IMR-90 (cell line): ENCODE measurements at regions not wholly inside any gene's neighbourhood (a gene's known extent, or its start where the extent isn't known, plus 50 kb on each side); places are given as distances from the start of the nearest gene placed in this dataset.

Experiments
- ATAC-seq: fragments of 200-7000 bp; cut with Tn5 transposase; 2 replicates; pipeline ENCODE4 v1.9.1; 2020; ENCODE audit warnings: low read depth, mild to moderate bottlenecking, moderate library complexity
- BruUV-seq: library from RNA; stranded (reverse); fragments of 400-500 nt; replicated peaks from 2 replicates; lab custom pipeline; 2021; lab: Mats Ljungman, UMichigan
- CTCF ChIA-PET: fragments of 300-600 bp; formaldehyde crosslinking; extraction: SDS; loops from one replicate; lab custom pipeline; 2021; ENCODE audit warnings: antibody characterized with exemption; lab: Yijun Ruan, JAX
- POLR2A ChIA-PET: fragments of 300-600 bp; sonication (Branson Sonifier 250); formaldehyde crosslinking; loops from one replicate; lab custom pipeline; 2022; ENCODE audit warnings: antibody characterized with exemption; ENCODE audit not compliant: unreplicated experiment; lab: Charles Lee
- DNase-seq: peaks from one replicate; pipeline ENCODE4 v3.0.0; 2013
- H2AFZ ChIP-seq: replicated peaks from 2 replicates; pipeline ENCODE3; 2013; ENCODE audit warnings: low read length, mild to moderate bottlenecking; ENCODE audit not compliant: poor library complexity
- H2AK5ac ChIP-seq: 2 replicates; pipeline ENCODE4 v1.6.1; 2013; ENCODE audit warnings: low read depth, low read length, inconsistent platforms
- H2AK9ac ChIP-seq: replicated peaks from 2 replicates; pipeline ENCODE3; 2013; ENCODE audit warnings: mild to moderate bottlenecking, low read depth, low read length, moderate library complexity; ENCODE audit not compliant: poor library complexity
- H2BK120ac ChIP-seq: 2 replicates; pipeline ENCODE4 v1.6.1; 2013; ENCODE audit warnings: low read depth, low read length, inconsistent platforms
- H2BK15ac ChIP-seq: 3 replicates; pipeline ENCODE4 v1.6.1; 2013; ENCODE audit warnings: low read depth, low read length, inconsistent platforms
- H2BK20ac ChIP-seq: 2 replicates; pipeline ENCODE4 v1.6.1; 2013; ENCODE audit warnings: low read depth, mild to moderate bottlenecking, inconsistent platforms, low read length, moderate library complexity
- H2BK5ac ChIP-seq: 2 replicates; pipeline ENCODE4 v1.6.1; 2013; ENCODE audit warnings: mild to moderate bottlenecking, low read depth, low read length, inconsistent platforms; ENCODE audit not compliant: poor library complexity, severe bottlenecking
- H3K14ac ChIP-seq: replicated peaks from 2 replicates; pipeline ENCODE4 v1.6.1; 2013; ENCODE audit warnings: low read depth, low read length, inconsistent platforms
- H3K18ac ChIP-seq: 2 replicates; pipeline ENCODE4 v1.6.1; 2013; ENCODE audit warnings: low read depth, low read length, control low read depth
- H3K23ac ChIP-seq: 2 replicates; pipeline ENCODE4 v1.6.1; 2013; ENCODE audit warnings: low read depth, low read length, inconsistent platforms
- H3K27ac ChIP-seq: 2 replicates; pipeline ENCODE4 v1.5.1; 2013; ENCODE audit warnings: mild to moderate bottlenecking, control low read depth, low read length; ENCODE audit not compliant: insufficient read depth
- H3K27me3 ChIP-seq: 2 replicates; pipeline ENCODE4 v1.6.1; 2013; ENCODE audit warnings: low read length; ENCODE audit not compliant: control insufficient read depth, insufficient read depth
- H3K36me3 ChIP-seq: 2 replicates; pipeline ENCODE4 v1.6.1; 2013; ENCODE audit warnings: low read length, mixed read lengths; ENCODE audit not compliant: control insufficient read depth, insufficient read depth
- H3K4ac ChIP-seq: 2 replicates; pipeline ENCODE4 v1.6.1; 2013; ENCODE audit warnings: low read depth, low read length, inconsistent platforms
- H3K4me1 ChIP-seq: 2 replicates; pipeline ENCODE4 v1.6.1; 2013; ENCODE audit warnings: low read length, mixed read lengths; ENCODE audit not compliant: control insufficient read depth, insufficient read depth
- H3K4me2 ChIP-seq: 2 replicates; pipeline ENCODE4 v1.6.1; 2013; ENCODE audit warnings: low read depth, mild to moderate bottlenecking, control low read depth, low read length, moderate library complexity
- H3K4me3 ChIP-seq: 2 replicates; pipeline ENCODE4 v1.5.1; 2013; ENCODE audit warnings: low read depth, mild to moderate bottlenecking, control low read depth, low read length, moderate library complexity; ENCODE audit not compliant: insufficient read depth
- H3K56ac ChIP-seq: 2 replicates; pipeline ENCODE4 v1.6.1; 2013; ENCODE audit warnings: low read length, inconsistent platforms; ENCODE audit not compliant: insufficient read depth; ENCODE audit errors: extremely low read depth
- H3K79me1 ChIP-seq, 2 experiments: 2 replicates each; pipeline ENCODE4 v1.6.1; 2013; ENCODE audit warnings: low read length in 2 of 2, inconsistent platforms in 1 of 2, low read depth in 1 of 2
- H3K9ac ChIP-seq: 2 replicates; pipeline ENCODE4 v1.6.1; 2013; ENCODE audit warnings: low read depth, low read length, control low read depth
- H3K9me1 ChIP-seq: 2 replicates; pipeline ENCODE4 v1.6.1; 2013; ENCODE audit warnings: low read length, inconsistent platforms; ENCODE audit not compliant: insufficient read depth
- H3K9me3 ChIP-seq: 2 replicates; pipeline ENCODE4 v1.6.1; 2013; ENCODE audit warnings: low read length; ENCODE audit not compliant: control insufficient read depth, insufficient read depth
- H4K20me1 ChIP-seq: 2 replicates; pipeline ENCODE4 v1.6.1; 2013; ENCODE audit warnings: low read length, inconsistent platforms; ENCODE audit not compliant: insufficient read depth
- H4K5ac ChIP-seq: 2 replicates; pipeline ENCODE4 v1.6.1; 2013; ENCODE audit warnings: mild to moderate bottlenecking, low read depth, low read length, control low read depth
- H4K8ac ChIP-seq, 2 experiments: 2 replicates each; pipeline ENCODE4 v1.6.1; 2013; ENCODE audit warnings: low read depth in 2 of 2, low read length in 2 of 2, control low read depth in 1 of 2, inconsistent platforms in 1 of 2
- H4K91ac ChIP-seq: 2 replicates; pipeline ENCODE4 v1.6.1; 2013; ENCODE audit warnings: low read depth, low read length, inconsistent platforms; ENCODE audit not compliant: insufficient read depth
- RCOR1 ChIP-seq: IDR thresholded peaks from 2 replicates; pipeline ENCODE4 v1.6.1; 2012; ENCODE audit warnings: mild to moderate bottlenecking, low read length, improper control_type of control experiment; ENCODE audit not compliant: insufficient replicate concordance
- WGBS, 2 experiments: methylation state at CpG; one replicate each; pipeline versions ENCODE4 v1.1.5 to v1.1.7; 2013; ENCODE audit warnings: missing lambda C conversion rate in 2 of 2; ENCODE audit not compliant: insufficient read length in 1 of 2; ENCODE audit errors: extremely low coverage in 2 of 2; 5-methylcytosine and 5-hydroxymethylcytosine counted together
- dilution Hi-C: fragments of 300-500 bp; cut with HindIII; formaldehyde crosslinking; loops from one replicate; pipeline ENCODE4 v1.14.3; 2018; ENCODE audit warnings: low sequenced_read_pairs; ENCODE audit not compliant: unreplicated experiment
- in situ Hi-C: fragments of 300-500 bp; cut with MboI; formaldehyde crosslinking; loops from 3 replicates; pipeline ENCODE4 v1.14.3; 2019; ENCODE audit warnings: low sequenced_read_pairs, inconsistent platforms, mixed read lengths
- intact Hi-C: fragments of 100-400 bp; cut with micrococcal nuclease; formaldehyde crosslinking; loops from 2 replicates; pipeline ENCODE4 v1.10.0; 2022

GRCh38 chr10:63801166-63801565, 280.0 kb downstream of the REEP3 start:
- H3K23ac ChIP-seq, result no peak overlapping the region
- no peak overlapping the region for H3K4me3 ChIP-seq
- H2BK120ac ChIP-seq, result no peak overlapping the region
- no peaks in the 10 kb centered on the region for H3K4me1 ChIP-seq
- no peak overlapping the region for H3K56ac ChIP-seq
- H2AFZ ChIP-seq, result no peak overlapping the region
- no peak overlapping the region for H2AK5ac ChIP-seq
- BruUV-seq, result no TSS peak
- no peak overlapping the region for H3K27ac ChIP-seq
- H3K9me3 ChIP-seq, result no peaks in the 10 kb centered on the region
- no peaks in the 10 kb centered on the region for H3K79me1 ChIP-seq
- intact Hi-C loops (no loop called here), in situ Hi-C loops (no loop called here), dilution Hi-C loops (no loop called here)
- DNase-seq, result no peak
- peaks cover 3% of the 10 kb centered on the region; the same call in 1 of the 2 replicates for H3K27me3 ChIP-seq
- no peak overlapping the region for H3K4ac ChIP-seq
- no peak overlapping the region for H2AK9ac ChIP-seq
- H4K8ac ChIP-seq, result no peak overlapping the region
- ChIA-PET POLR2A (no interaction called here), CTCF (interaction anchor here (1.0 kb wide), 1 partner anchor 19 kb away, joined by 3 read pairs; no protein-coding TSS in a partner anchor)
- no peaks in the 10 kb centered on the region for H3K9me1 ChIP-seq
- H4K91ac ChIP-seq, result no peak overlapping the region
- H3K18ac ChIP-seq, result no peak overlapping the region
- no peaks in the 10 kb centered on the region for H4K20me1 ChIP-seq
- TF ChIP-seq RCOR1, result no peak
- no peak overlapping the region for H4K5ac ChIP-seq
- no CpG with 5 or more reads among the region's 4 CpGs for WGBS, 2 experiments
- no peak overlapping the region for H2BK5ac ChIP-seq
- H2BK20ac ChIP-seq, result no peak overlapping the region
- no peak for ATAC-seq
- H3K4me2 ChIP-seq, result no peak overlapping the region
- no peak overlapping the region for H3K14ac ChIP-seq
- no peak overlapping the region for H3K9ac ChIP-seq
- H3K36me3 ChIP-seq, result no peaks in the 10 kb centered on the region
- H2BK15ac ChIP-seq, result no peak overlapping the region
